Transverse colon (tissue), 4 donors: ENCODE measurements at regions not wholly inside any gene's neighbourhood (a gene's known extent, or its start where the extent isn't known, plus 50 kb on each side); places are given as distances from the start of the nearest gene placed in this dataset.

ENCODE experiments used
- POLR2A ChIP-seq: fragments of 450-650 bp; IDR thresholded peaks from one replicate; pipeline ENCODE4 v1.6.1; 2016; ENCODE audit warnings: antibody characterized with exemption, mild to moderate bottlenecking, moderate library complexity
- POLR2AphosphoS5 ChIP-seq, 3 donors: sonication (generic); formaldehyde crosslinking; IDR thresholded peaks; one replicate each; pipeline ENCODE4 v1.6.1; 2016; ENCODE audit warnings: antibody characterized with exemption in 3 of 3
- TF ChIP-seq, protein P1 (sequence below), 5 experiments: fragments of 200-600 bp in 3 of 5; fragments of 450-650 bp in 2 of 5; sonication (generic) in 3 of 5; IDR thresholded peaks; 1 replicate in 2 of 5; 2 replicates in 3 of 5; pipeline ENCODE4 v1.5.1; 2016 to 2017; ENCODE audit warnings: antibody characterized with exemption in 5 of 5, inconsistent platforms in 3 of 5, mild to moderate bottlenecking in 2 of 5, moderate library complexity in 1 of 5

DNA sequence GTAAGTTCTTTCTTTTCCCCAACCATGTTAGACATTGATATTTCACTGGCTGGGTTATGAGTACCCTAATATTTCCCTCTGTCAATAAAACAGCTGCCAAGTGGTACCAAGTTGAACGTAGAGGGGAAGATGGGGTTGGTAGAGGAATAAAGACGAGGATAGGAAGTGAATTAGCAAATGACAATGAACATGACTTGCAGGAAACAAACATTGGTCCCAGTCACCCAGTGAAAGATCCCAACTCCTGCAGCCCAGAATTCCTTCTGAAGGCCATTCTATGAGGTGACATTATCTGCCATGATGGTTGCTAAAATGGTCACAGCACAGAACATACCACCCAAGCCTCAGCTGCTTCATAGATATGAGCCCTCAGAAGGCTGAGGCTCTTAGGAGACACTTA, 159.0 kb upstream of the CTNNB1 start:
- TF ChIP-seq, protein P1, sequence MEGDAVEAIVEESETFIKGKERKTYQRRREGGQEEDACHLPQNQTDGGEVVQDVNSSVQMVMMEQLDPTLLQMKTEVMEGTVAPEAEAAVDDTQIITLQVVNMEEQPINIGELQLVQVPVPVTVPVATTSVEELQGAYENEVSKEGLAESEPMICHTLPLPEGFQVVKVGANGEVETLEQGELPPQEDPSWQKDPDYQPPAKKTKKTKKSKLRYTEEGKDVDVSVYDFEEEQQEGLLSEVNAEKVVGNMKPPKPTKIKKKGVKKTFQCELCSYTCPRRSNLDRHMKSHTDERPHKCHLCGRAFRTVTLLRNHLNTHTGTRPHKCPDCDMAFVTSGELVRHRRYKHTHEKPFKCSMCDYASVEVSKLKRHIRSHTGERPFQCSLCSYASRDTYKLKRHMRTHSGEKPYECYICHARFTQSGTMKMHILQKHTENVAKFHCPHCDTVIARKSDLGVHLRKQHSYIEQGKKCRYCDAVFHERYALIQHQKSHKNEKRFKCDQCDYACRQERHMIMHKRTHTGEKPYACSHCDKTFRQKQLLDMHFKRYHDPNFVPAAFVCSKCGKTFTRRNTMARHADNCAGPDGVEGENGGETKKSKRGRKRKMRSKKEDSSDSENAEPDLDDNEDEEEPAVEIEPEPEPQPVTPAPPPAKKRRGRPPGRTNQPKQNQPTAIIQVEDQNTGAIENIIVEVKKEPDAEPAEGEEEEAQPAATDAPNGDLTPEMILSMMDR (IDR thresholded peaks at IDR 0.05), result no peak
- TF ChIP-seq POLR2AphosphoS5 (IDR thresholded peaks at IDR 0.05), result no peak
- no peak for TF ChIP-seq POLR2A
